T-helper 22 cell (primary cell): ENCODE measurements at regions not wholly inside any gene's neighbourhood (a gene's known extent, or its start where the extent isn't known, plus 50 kb on each side); places are given as distances from the start of the nearest gene placed in this dataset.

Experiments
- DNase-seq: peaks from one replicate; pipeline ENCODE4 v3.0.0-alpha.2; 2020; ENCODE audit warnings: low read depth

DNA sequence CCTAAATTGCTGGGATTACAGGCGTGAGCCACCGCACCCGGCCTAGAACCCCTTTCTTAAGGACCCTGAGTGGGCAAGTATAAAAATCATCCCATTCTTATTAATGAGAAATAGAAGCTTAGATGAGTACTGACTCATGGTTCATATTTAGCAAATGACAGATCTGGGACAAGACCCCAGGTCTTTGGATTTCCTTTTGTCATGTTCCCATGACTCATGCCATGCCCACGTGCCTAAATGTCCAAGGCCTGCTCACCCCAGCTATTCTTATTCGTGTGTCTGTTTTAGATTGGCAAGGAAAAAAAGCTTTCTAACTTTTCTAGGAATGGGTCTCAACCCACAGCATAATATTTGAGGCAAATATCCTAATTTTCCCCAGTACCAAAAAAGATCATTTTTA is 57.7 kb upstream of the RPS23 start:
- DNase-seq: no peak

DNA sequence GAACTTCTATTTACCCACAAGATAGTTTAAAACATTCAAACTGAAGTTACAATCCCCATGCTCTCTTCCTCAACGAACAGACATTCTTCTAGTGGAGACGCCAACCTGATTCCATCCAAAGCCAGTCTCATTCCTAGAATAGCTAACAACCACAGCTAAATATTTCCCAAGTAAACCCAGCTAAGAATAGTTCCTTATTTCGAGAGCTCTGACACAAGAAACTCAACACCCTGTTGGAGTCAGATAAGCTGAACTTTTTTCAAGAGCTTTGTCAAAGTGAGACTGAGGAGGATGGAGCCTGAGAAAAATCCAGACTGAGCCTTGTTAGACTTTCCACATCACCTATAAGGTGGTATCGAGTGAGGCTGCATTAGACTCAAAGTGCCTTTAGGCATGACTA is 56.7 kb upstream of the RPS23 start:
- DNase-seq: no peak

DNA sequence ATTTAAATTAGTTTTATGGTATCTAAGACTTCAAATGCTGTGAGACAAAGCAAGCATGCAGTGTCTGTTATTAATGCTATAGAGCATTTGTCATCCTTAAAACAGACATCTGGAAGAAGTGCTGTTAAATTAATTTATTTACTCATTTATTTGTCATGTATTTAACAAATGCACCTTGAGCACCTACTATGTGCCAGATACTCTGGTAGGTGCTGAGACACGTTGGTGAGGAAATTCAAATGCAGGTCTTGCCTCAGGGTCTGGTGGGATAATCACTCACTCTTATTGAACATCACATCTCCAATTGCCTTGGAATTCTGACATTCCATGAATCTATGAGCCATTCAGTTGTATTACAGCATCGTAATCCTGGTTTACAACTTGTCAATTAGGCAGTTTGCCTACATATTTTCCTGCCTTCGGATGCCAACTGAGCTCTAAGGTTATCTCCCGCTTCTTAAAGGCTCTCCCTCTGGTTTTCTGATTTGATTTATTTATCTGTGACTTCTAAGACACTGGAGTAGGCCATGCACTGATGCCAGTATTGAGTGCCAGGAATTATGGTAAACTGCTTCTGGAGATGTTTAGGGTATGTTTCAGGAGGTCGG is 56.0 kb upstream of the RPS23 start:
- no peak for DNase-seq

DNA sequence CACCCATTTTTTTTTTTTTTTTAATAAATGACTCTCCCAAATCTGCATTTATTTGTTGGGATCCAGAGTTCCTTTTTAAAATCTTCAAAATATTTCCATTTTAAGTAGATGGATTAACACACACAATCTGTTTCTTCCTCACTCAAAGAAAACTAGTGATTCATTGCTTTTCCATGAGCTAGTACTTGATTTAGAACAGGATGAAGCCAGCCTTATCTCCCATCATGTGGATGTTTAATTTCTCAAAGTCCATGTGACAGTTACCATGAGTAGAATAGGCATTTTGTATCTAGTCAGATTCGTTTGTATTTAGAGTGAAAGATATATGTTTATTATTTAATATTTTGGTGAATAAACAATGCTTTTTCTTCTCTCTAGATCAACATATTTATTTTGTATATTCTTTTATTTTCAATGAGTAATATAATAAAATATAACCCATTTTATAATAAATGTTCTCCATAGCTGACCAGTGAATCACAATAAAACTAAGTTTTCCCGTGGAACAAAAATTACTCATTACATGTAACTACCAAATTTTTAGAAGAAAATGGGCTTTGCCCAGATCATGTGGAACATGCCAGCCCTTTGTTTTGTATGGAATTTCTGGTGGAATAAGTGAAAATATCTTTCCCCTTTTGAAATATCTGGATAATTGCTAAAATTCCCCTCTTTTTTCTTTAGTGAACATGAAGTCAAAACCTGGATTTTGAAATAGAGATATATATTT is 54.9 kb upstream of the RPS23 start:
- DNase-seq: no peak

DNA sequence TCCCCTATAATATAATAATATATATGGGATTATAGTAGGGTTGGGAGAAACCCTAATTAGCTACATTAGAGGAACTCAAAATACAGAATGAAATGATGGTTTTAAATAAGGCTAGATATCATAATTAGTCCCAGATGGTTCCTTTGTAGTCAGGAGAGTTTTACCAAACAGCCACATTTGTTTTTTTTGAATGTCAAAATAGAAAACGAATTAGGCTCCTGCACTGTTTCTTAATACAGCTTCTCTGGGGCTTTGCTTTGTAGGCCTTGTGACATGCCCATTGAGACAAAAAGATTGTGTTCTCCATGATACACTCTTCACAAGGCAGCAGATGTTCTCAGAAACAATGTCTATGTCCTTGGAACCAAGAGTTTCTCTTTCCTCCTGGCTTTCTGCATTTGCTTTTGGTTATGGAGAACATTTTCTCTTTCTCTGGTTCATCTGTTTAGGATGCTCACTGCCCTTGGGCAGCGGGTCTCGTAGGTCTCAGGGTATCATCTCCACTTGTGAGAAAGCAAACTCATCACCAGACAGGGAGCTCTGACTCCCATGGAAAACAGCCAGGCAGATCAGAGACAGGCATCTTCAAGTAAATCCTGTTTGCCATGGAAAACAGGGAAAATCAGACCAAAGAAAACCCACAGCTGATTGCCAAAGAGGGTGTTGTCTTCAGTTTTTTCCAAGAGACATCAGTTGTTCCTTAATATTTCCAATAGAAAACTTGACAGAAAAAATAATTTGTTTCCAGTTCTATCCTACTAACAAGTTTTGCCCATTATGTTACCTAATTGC is 54.1 kb upstream of the RPS23 start:
- DNase-seq: no peak

DNA sequence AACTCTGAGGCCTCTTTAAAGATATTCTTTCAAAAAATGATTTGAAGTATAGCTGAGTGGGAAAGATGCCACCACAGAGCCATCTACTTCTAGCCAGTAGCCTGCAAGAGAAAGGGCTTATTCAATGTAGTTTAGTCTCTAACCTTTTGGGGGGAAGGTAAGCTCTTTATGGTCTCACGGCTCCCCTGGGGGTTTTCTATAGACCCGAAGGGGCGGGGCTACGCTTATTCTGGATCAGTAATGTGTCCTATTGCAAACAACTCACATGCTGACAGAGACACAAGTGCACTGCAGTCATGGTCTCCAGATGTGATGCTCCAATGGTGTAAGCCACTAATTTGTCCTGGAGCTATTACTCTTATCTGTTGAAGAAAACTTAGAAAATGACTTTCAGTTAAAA is 53.4 kb upstream of the RPS23 start:
- no peak for DNase-seq

DNA sequence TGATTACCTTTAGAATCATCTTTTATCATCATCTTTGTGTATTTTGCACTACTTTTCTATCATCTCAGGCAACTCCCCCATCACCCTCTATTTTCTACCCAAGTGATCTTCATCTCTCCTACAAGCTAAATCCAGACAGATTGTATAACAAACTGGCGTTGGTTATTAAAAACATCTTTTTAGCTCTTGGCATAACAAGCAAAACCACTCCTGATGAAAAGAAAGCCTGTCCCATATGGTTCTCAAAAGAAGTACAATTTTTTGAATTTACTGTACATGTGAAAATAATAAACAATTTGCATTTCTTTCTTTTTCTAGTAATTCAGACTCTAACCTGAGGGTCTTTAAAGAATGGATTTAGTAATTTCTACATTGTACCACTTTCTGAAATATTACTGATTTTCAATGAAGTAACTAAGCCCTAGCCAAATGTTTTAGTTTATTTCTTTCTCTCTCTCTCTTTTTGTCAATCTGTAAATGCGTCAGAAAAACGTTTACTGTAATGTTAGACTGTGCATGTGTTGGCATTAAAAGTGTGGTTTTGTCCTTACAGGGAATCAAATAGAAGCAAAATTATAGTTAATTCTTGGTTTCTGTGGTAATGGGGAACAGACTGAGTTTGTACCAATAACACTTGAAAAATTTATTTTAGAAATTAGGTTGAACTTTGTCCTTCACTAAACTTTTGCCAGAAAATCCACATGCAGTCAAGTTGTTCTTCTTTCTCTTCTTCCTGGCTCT is 52.5 kb upstream of the RPS23 start:
- no peak for DNase-seq

DNA sequence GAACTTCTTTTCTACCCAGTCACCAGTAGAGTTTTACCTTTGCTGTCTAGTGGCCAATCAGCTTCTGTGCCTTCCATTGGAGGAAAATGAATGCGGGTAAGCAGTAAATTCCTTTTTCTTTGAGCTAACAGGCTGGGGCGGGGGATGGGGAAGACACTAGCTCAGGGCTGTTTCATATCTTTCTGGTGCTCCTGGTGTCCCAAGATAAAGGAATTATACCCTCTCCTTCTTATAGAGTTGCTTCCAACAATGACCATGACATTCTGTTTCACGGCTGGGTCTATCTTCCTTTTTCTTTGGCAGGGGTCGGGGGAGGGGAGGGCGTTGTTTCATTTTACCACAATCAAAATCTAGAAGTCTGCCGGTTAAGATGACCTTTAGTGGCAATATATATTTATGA is 51.2 kb upstream of the RPS23 start:
- no peak for DNase-seq
